MCF 10A (cell line): ENCODE measurements at regions not wholly inside any gene's neighbourhood (a gene's known extent, or its start where the extent isn't known, plus 50 kb on each side); places are given as distances from the start of the nearest gene placed in this dataset.

Source experiments
- BruUV-seq: library from RNA; stranded (reverse); fragments of 400-500 nt; replicated peaks from 2 replicates; lab custom pipeline; 2021; lab: Mats Ljungman, UMichigan
- CTCF ChIA-PET: fragments of 300-600 bp; sonication (Branson Sonifier 250); formaldehyde crosslinking; extraction: SDS; loops from one replicate; lab custom pipeline; 2021; ENCODE audit warnings: antibody characterized with exemption, inconsistent platforms; lab: Yijun Ruan, JAX
- POLR2A ChIA-PET: fragments of 300-600, 350-650 bp; sonication (Branson Sonifier 250); formaldehyde crosslinking; extraction: SDS; loops from one replicate; lab custom pipeline; 2020; ENCODE audit warnings: antibody characterized with exemption, inconsistent platforms; lab: Yijun Ruan, JAX
- DNase-seq: peaks from one replicate; pipeline ENCODE4 v3.0.0-alpha.2; 2018; ENCODE audit not compliant: unreplicated experiment
- H3K27ac Mint-ChIP-seq: one replicate; pipeline ENCODE4 v1.8.0; 2022; ENCODE audit warnings: mild to moderate bottlenecking, low read depth, mixed read lengths; ENCODE audit not compliant: unreplicated experiment
- H3K27me3 Mint-ChIP-seq: one replicate; pipeline ENCODE4 v1.8.0; 2022; ENCODE audit warnings: mixed read lengths; ENCODE audit not compliant: insufficient read depth, unreplicated experiment
- H3K36me3 Mint-ChIP-seq: one replicate; pipeline ENCODE4 v1.8.0; 2022; ENCODE audit warnings: mild to moderate bottlenecking, moderate library complexity, mixed read lengths; ENCODE audit not compliant: insufficient read depth, unreplicated experiment
- H3K4me1 Mint-ChIP-seq: one replicate; pipeline ENCODE4 v1.8.0; 2022; ENCODE audit warnings: mixed read lengths; ENCODE audit not compliant: insufficient read depth, unreplicated experiment
- H3K4me3 Mint-ChIP-seq: one replicate; pipeline ENCODE4 v1.8.0; 2022; ENCODE audit warnings: mild to moderate bottlenecking, moderate library complexity, mixed read lengths; ENCODE audit not compliant: unreplicated experiment
- H3K9me3 Mint-ChIP-seq: one replicate; pipeline ENCODE4 v1.8.0; 2022; ENCODE audit warnings: mixed read lengths; ENCODE audit not compliant: unreplicated experiment
- intact Hi-C: fragments of 100-400 bp; cut with micrococcal nuclease; formaldehyde crosslinking; loops from 2 replicates; pipeline ENCODE4 v1.14.1; 2022
- TF ChIP-seq, protein P1 (sequence below): fragments of 200-600 bp; IDR thresholded peaks from one replicate; pipeline ENCODE4 v1.8.0; 2022; ENCODE audit warnings: antibody characterized with exemption, mild to moderate bottlenecking; ENCODE audit not compliant: unreplicated experiment

DNA sequence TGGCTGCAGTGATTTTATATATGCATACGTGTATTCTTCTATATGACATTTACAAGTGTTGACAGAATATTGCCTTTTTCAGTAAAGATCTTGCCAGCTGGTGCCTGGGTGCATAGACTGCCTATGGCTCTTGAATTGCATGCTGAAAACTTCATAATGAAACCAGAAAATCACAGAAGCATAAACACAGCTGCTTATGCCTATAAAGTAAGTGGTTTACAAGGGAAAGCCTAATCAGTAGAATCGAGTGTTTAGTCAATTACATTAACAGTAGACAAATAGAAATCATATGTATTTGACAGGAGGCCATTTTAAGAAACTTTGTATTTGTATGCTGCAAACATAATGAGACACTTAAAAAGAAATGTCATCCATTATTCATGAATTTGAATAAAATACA is 82.5 kb downstream of the TMEM168 start:
- CTCF ChIA-PET: interaction anchor here (0.7 kb wide), 3 partner anchors 23 to 227 kb away, joined by 3 read pairs; no protein-coding TSS in a partner anchor
- TF ChIP-seq, protein P1, sequence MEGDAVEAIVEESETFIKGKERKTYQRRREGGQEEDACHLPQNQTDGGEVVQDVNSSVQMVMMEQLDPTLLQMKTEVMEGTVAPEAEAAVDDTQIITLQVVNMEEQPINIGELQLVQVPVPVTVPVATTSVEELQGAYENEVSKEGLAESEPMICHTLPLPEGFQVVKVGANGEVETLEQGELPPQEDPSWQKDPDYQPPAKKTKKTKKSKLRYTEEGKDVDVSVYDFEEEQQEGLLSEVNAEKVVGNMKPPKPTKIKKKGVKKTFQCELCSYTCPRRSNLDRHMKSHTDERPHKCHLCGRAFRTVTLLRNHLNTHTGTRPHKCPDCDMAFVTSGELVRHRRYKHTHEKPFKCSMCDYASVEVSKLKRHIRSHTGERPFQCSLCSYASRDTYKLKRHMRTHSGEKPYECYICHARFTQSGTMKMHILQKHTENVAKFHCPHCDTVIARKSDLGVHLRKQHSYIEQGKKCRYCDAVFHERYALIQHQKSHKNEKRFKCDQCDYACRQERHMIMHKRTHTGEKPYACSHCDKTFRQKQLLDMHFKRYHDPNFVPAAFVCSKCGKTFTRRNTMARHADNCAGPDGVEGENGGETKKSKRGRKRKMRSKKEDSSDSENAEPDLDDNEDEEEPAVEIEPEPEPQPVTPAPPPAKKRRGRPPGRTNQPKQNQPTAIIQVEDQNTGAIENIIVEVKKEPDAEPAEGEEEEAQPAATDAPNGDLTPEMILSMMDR: no peak
- Mint-ChIP-seq H3K27me3 (no peaks in the 10 kb centered on the region), H3K9me3 (no peaks in the 10 kb centered on the region), H3K4me3 (no peak overlapping the region), H3K36me3 (no peaks in the 10 kb centered on the region), H3K4me1 (no peaks in the 10 kb centered on the region), H3K27ac (no peak overlapping the region)
- POLR2A ChIA-PET: interaction anchor here (0.8 kb wide), 1 partner anchor 82 kb away, joined by 3 read pairs; no protein-coding TSS in a partner anchor
- DNase-seq: no peak
- BruUV-seq: no TSS peak
- intact Hi-C loops: no loop called here

DNA sequence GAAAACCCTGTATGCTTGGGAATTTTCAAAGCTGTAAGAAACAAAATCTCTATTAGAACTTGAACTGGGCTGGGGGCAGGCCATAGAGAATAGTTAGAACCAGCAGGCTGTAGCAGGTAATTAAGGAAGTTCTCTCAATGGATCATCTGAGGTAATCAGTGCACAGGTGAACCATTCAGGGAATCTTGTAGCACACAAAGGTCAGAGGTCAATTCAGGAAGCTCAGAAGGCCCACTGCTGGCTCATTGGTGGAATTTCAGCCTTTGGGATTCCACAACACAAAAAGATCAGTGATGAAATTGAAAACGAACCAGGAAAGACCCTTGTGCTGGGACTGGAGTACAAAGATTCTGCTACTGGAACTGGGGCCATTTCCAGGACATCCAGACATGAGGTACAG is 82.0 kb downstream of the TMEM168 start:
- Mint-ChIP-seq H3K27ac (no peak overlapping the region), H3K9me3 (no peaks in the 10 kb centered on the region), H3K4me3 (no peak overlapping the region), H3K4me1 (no peaks in the 10 kb centered on the region), H3K27me3 (no peaks in the 10 kb centered on the region), H3K36me3 (no peaks in the 10 kb centered on the region)
- DNase-seq: peak; percentile 1
- no TSS peak for BruUV-seq
- TF ChIP-seq, protein P1: no peak
- ChIA-PET CTCF (interaction anchor here (0.7 kb wide), 3 partner anchors 22 to 226 kb away, joined by 3 read pairs; no protein-coding TSS in a partner anchor), POLR2A (interaction anchor here (0.8 kb wide), 1 partner anchor 81 kb away, joined by 3 read pairs; no protein-coding TSS in a partner anchor)
- intact Hi-C loops: no loop called here
